Ovary (tissue), 7 donors: ENCODE measurements at regions not wholly inside any gene's neighbourhood (a gene's known extent, or its start where the extent isn't known, plus 50 kb on each side); places are given as distances from the start of the nearest gene placed in this dataset.

ENCODE experiments used
- DNase-seq, 5 donors: peaks; one replicate each; pipeline ENCODE4 v3.0.0-alpha.2; 2019 to 2020
- H3K27ac ChIP-seq, 2 donors: fragments of 200-600 bp; one replicate each; pipeline versions ENCODE4 v1.5.1 to v1.8.0; 2019 to 2022
- H3K27me3 ChIP-seq: fragments of 200-600 bp; one replicate; pipeline ENCODE4 v1.8.0; 2022
- H3K36me3 ChIP-seq: fragments of 200-600 bp; sonication (generic); one replicate; pipeline ENCODE4 v1.5.1; 2019
- H3K4me1 ChIP-seq: one replicate; pipeline ENCODE4 v1.8.1; 2013; ENCODE audit warnings: mild to moderate bottlenecking, moderate library complexity; ENCODE audit not compliant: insufficient read depth
- H3K4me3 ChIP-seq: fragments of 200-600 bp; sonication (generic); one replicate; pipeline ENCODE4 v1.5.1; 2017
- H3K9me3 ChIP-seq, 2 donors: fragments of 200-600 bp in 1 of 2; sonication (generic) in 1 of 2; one replicate each; pipeline versions ENCODE4 v1.5.1 to v1.8.1; 2013 to 2019; ENCODE audit warnings: mild to moderate bottlenecking in 1 of 2, moderate library complexity in 1 of 2
- CTCF ChIP-seq, 3 donors: fragments of 450-650 bp in 2 of 3; fragments of 200-600 bp in 1 of 3; IDR thresholded peaks; one replicate each; pipeline versions ENCODE4 v1.5.1 to v1.8.0; 2016 to 2022; ENCODE audit warnings: antibody characterized with exemption in 3 of 3, mild to moderate bottlenecking in 1 of 3
- EP300 ChIP-seq: sonication (generic); formaldehyde crosslinking; IDR thresholded peaks from one replicate; pipeline ENCODE4 v1.6.1; 2017; ENCODE audit warnings: antibody characterized with exemption
- POLR2A ChIP-seq: fragments of 450-650 bp; IDR thresholded peaks from one replicate; pipeline ENCODE4 v1.6.1; 2017; ENCODE audit warnings: antibody characterized with exemption, mild to moderate bottlenecking, moderate library complexity
- WGBS, 3 donors: extraction: QIAGEN DNeasy Blood & Tissue Kit in 1 of 3; methylation state at CpG; one replicate each; pipeline versions ENCODE4 v1.1.5 to v1.1.7; 2013 to 2017; 5-methylcytosine and 5-hydroxymethylcytosine counted together
- intact Hi-C, 4 donors: fragments of 100-400 bp; cut with DNase I; formaldehyde crosslinking; loops; one replicate each; pipeline versions ENCODE4 v1.11.0 to v1.15.1; 2022 to 2023
- donor health status: DM: no; HTN: no; CAD: no; lungs with moderate emphysema.
- donor health status: DM: no; HTN: no; CAD: no.
- donor health status: Bipolar disorder and iron deficiency.
- donor health status: DM: no; HTN: no; CAD: no.
- donor health status: DM: yes; HTN: yes; CAD: no.

- WGBS, 3 donors = 47 to 55% (median 48%) methylated on average over 8 of the region's 8 CpGs
- no peaks in the 10 kb centered on the region for H3K9me3 ChIP-seq
- H3K27me3 ChIP-seq = no peaks in the 10 kb centered on the region
- intact Hi-C loops = loop anchor here in 1 of 4 donors (2.0 kb wide), 1 partner anchor 32 kb away; no protein-coding TSS in a partner anchor
- DNase-seq = no peak
- H3K4me3 ChIP-seq = no peak overlapping the region
- TF ChIP-seq EP300 = no peak
- TF ChIP-seq CTCF (IDR thresholded peaks at IDR 0.05) = no peak
- no peak for TF ChIP-seq POLR2A
- no peak overlapping the region for H3K27ac ChIP-seq
- no peaks in the 10 kb centered on the region for H3K4me1 ChIP-seq
- H3K36me3 ChIP-seq = no peaks in the 10 kb centered on the region
These were observed 78.4 kb upstream of the MED9 start for GRCh38 chr17:17398188-17398942.

GRCh38 chr17:17398943-17399926, 77.6 kb upstream of the MED9 start:
- no peak for TF ChIP-seq POLR2A
- TF ChIP-seq EP300 = no peak
- Histone ChIP-seq H3K27me3 (no peaks in the 10 kb centered on the region), H3K4me1 (no peaks in the 10 kb centered on the region), H3K36me3 (no peaks in the 10 kb centered on the region), H3K9me3 (no peaks in the 10 kb centered on the region), H3K4me3 (no peak overlapping the region), H3K27ac (no peak overlapping the region)
- intact Hi-C loops = loop anchor here in 1 of 4 donors (2.0 kb wide), 1 partner anchor 32 kb away; no protein-coding TSS in a partner anchor
- DNase-seq = no peak
- WGBS, 3 donors = 82 to 86% (median 84%) methylated on average over 15 of the region's 15 CpGs

- Histone ChIP-seq H3K36me3 (no peaks in the 10 kb centered on the region), H3K4me1 (no peaks in the 10 kb centered on the region), H3K9me3 (no peaks in the 10 kb centered on the region), H3K27me3 (no peaks in the 10 kb centered on the region), H3K4me3 (no peak overlapping the region), H3K27ac (no peak overlapping the region)
- DNase-seq = no peak
- intact Hi-C loops = no loop called here
- 83 to 88% (median 86%) methylated on average over 12 of the region's 12 CpGs for WGBS, 3 donors
- TF ChIP-seq EP300 (no peak), POLR2A (no peak)
These were observed 76.7 kb upstream of the MED9 start for GRCh38 chr17:17400070-17400469.

- no peaks in the 10 kb centered on the region for H3K27me3 ChIP-seq
- TF ChIP-seq POLR2A (no peak), EP300 (no peak), CTCF (IDR thresholded peaks at IDR 0.05) (no peak)
- no peaks in the 10 kb centered on the region for H3K4me1 ChIP-seq
- 75 to 89% (median 81%) methylated on average over 14 of the region's 14 CpGs for WGBS, 3 donors
- no peak for DNase-seq
- H3K27ac ChIP-seq = no peak overlapping the region
- H3K4me3 ChIP-seq = no peak overlapping the region
- no peaks in the 10 kb centered on the region for H3K9me3 ChIP-seq
- intact Hi-C loops = no loop called here
- no peaks in the 10 kb centered on the region for H3K36me3 ChIP-seq
These were observed 76.1 kb upstream of the MED9 start for GRCh38 chr17:17400566-17401184.

- 57 to 66% (median 60%) methylated on average over 12 of the region's 12 CpGs for WGBS, 3 donors
- no peaks in the 10 kb centered on the region for H3K36me3 ChIP-seq
- intact Hi-C loops = no loop called here
- DNase-seq = no peak
- H3K27ac ChIP-seq = no peak overlapping the region
- H3K9me3 ChIP-seq = no peaks in the 10 kb centered on the region
- H3K27me3 ChIP-seq = no peaks in the 10 kb centered on the region
- H3K4me1 ChIP-seq = no peaks in the 10 kb centered on the region
- H3K4me3 ChIP-seq = no peak overlapping the region
- TF ChIP-seq CTCF (IDR thresholded peaks at IDR 0.05) = no peak
- TF ChIP-seq EP300 = no peak
These were observed 75.5 kb upstream of the MED9 start for GRCh38 chr17:17401271-17401781.
